Astrocyte (in vitro differentiated cells and primary cell): ENCODE measurements at regions not wholly inside any gene's neighbourhood (a gene's known extent, or its start where the extent isn't known, plus 50 kb on each side); places are given as distances from the start of the nearest gene placed in this dataset.

Experiments
- DNase-seq: peaks from one replicate; pipeline ENCODE4 v3.0.0-alpha.2; 2010; ENCODE audit warnings: low read depth
- FAIRE-seq: peaks from 2 replicates; lab custom pipeline; 2011; peaks lifted over from hg19 to GRCh38; lab: Jason Lieb, UNC
- H2AFZ ChIP-seq: 2 replicates; pipeline ENCODE4 v1.6.0; 2012; ENCODE audit warnings: low read depth, low read length, inconsistent platforms
- H3K27ac ChIP-seq: 2 replicates; pipeline ENCODE4 v1.5.1; 2011; ENCODE audit warnings: low read depth, low read length, inconsistent platforms
- H3K27me3 ChIP-seq: 2 replicates; pipeline ENCODE4 v1.6.0; 2011; ENCODE audit warnings: low read length, inconsistent platforms; ENCODE audit not compliant: insufficient read depth
- H3K36me3 ChIP-seq: 2 replicates; pipeline ENCODE4 v1.5.1; 2011; ENCODE audit warnings: low read length, inconsistent platforms; ENCODE audit not compliant: insufficient read depth
- H3K4me1 ChIP-seq: 2 replicates; pipeline ENCODE4 v1.5.1; 2011; ENCODE audit warnings: low read length, inconsistent platforms; ENCODE audit not compliant: insufficient read depth
- H3K4me2 ChIP-seq: 2 replicates; pipeline ENCODE4 v1.6.0; 2012; ENCODE audit warnings: low read length, inconsistent platforms
- H3K4me3 ChIP-seq: 2 replicates; pipeline ENCODE4 v1.5.1; 2011; ENCODE audit warnings: low read depth, mild to moderate bottlenecking, low read length, inconsistent platforms; ENCODE audit not compliant: insufficient read depth
- H3K79me2 ChIP-seq: 2 replicates; pipeline ENCODE4 v1.6.0; 2012; ENCODE audit warnings: mild to moderate bottlenecking, low read length, inconsistent platforms; ENCODE audit not compliant: insufficient read depth
- H3K9ac ChIP-seq: 2 replicates; pipeline ENCODE4 v1.6.0; 2012; ENCODE audit warnings: mild to moderate bottlenecking, low read length, inconsistent platforms
- H3K9me3 ChIP-seq: 2 replicates; pipeline ENCODE4 v1.5.1; 2012; ENCODE audit warnings: low read depth, mild to moderate bottlenecking, low read length, inconsistent platforms; ENCODE audit not compliant: insufficient read depth
- H4K20me1 ChIP-seq: 2 replicates; pipeline ENCODE4 v1.6.0; 2012; ENCODE audit warnings: low read length, inconsistent platforms; ENCODE audit not compliant: insufficient read depth
- H3K27ac Mint-ChIP-seq: one replicate; pipeline ENCODE4 v1.8.0; 2021; ENCODE audit warnings: mild to moderate bottlenecking, mixed read lengths; ENCODE audit not compliant: unreplicated experiment
- H3K27me3 Mint-ChIP-seq: one replicate; pipeline ENCODE4 v1.8.0; 2021; ENCODE audit warnings: low read depth, mixed read lengths; ENCODE audit not compliant: unreplicated experiment
- H3K36me3 Mint-ChIP-seq: one replicate; pipeline ENCODE4 v1.8.0; 2021; ENCODE audit warnings: low read depth, mixed read lengths; ENCODE audit not compliant: unreplicated experiment
- H3K4me1 Mint-ChIP-seq: one replicate; pipeline ENCODE4 v1.8.0; 2021; ENCODE audit warnings: low read depth, mixed read lengths; ENCODE audit not compliant: unreplicated experiment
- H3K4me3 Mint-ChIP-seq: one replicate; pipeline ENCODE4 v1.8.0; 2021; ENCODE audit warnings: mild to moderate bottlenecking, moderate library complexity, mixed read lengths; ENCODE audit not compliant: unreplicated experiment
- H3K9me3 Mint-ChIP-seq: one replicate; pipeline ENCODE4 v1.8.0; 2021; ENCODE audit warnings: mild to moderate bottlenecking, mixed read lengths; ENCODE audit not compliant: unreplicated experiment
- CTCF ChIP-seq: IDR thresholded peaks from 2 replicates; pipeline ENCODE4 v1.5.1; 2011; ENCODE audit warnings: low read depth, mild to moderate bottlenecking, inconsistent platforms, low read length, moderate library complexity; ENCODE audit not compliant: insufficient read depth
- EZH2 ChIP-seq: IDR thresholded peaks from 2 replicates; pipeline ENCODE4 v1.6.1; 2012; ENCODE audit warnings: mild to moderate bottlenecking, low read length, inconsistent platforms; ENCODE audit not compliant: insufficient read depth

GRCh38 chr18:14976736-14977430 lies 228.9 kb downstream of the ANKRD30B start:
- Mint-ChIP-seq H3K4me3 (no peak overlapping the region), H3K9me3 (peaks cover 9% of the 10 kb centered on the region), H3K4me1 (peaks cover 4% of the 10 kb centered on the region), H3K27ac (no peak overlapping the region), H3K36me3 (peaks cover 2% of the 10 kb centered on the region), H3K27me3 (no peaks in the 10 kb centered on the region)
- H3K27ac ChIP-seq: no peak overlapping the region
- no peaks in the 10 kb centered on the region for H3K27me3 ChIP-seq
- H3K4me3 ChIP-seq: no peak overlapping the region
- no peaks in the 10 kb centered on the region for H3K4me1 ChIP-seq
- no peaks in the 10 kb centered on the region for H3K79me2 ChIP-seq
- no peak overlapping the region for H3K9ac ChIP-seq
- H3K9me3 ChIP-seq: peaks cover 3% of the 10 kb centered on the region
- DNase-seq (no peak), FAIRE-seq (no peak)
- no peaks in the 10 kb centered on the region for H3K36me3 ChIP-seq
- no peak for TF ChIP-seq CTCF
- no peak for TF ChIP-seq EZH2
- H3K4me2 ChIP-seq: peak overlapping the region; percentile 21
- no peak overlapping the region for H2AFZ ChIP-seq
- no peaks in the 10 kb centered on the region for H4K20me1 ChIP-seq

GRCh38 chr18:14978191-14978590 lies 230.2 kb downstream of the ANKRD30B start:
- TF ChIP-seq EZH2: no peak
- no peak for TF ChIP-seq CTCF
- no peaks in the 10 kb centered on the region for H3K27me3 ChIP-seq
- no peak overlapping the region for H2AFZ ChIP-seq
- H3K27ac ChIP-seq: no peak overlapping the region
- H3K4me3 Mint-ChIP-seq: no peak overlapping the region
- DNase-seq: no peak
- no peak overlapping the region for H3K4me3 ChIP-seq
- no peak for FAIRE-seq
- peaks cover 9% of the 10 kb centered on the region for H3K9me3 Mint-ChIP-seq
- H3K36me3 Mint-ChIP-seq: peaks cover 2% of the 10 kb centered on the region
- no peak overlapping the region for H3K4me2 ChIP-seq
- no peaks in the 10 kb centered on the region for H3K79me2 ChIP-seq
- H3K27ac Mint-ChIP-seq: no peak overlapping the region
- H3K9ac ChIP-seq: no peak overlapping the region
- H3K27me3 Mint-ChIP-seq: no peaks in the 10 kb centered on the region
- no peaks in the 10 kb centered on the region for H3K4me1 ChIP-seq
- peaks cover 3% of the 10 kb centered on the region for H3K4me1 Mint-ChIP-seq
- H3K36me3 ChIP-seq: no peaks in the 10 kb centered on the region
- peaks cover 3% of the 10 kb centered on the region for H3K9me3 ChIP-seq
- no peaks in the 10 kb centered on the region for H4K20me1 ChIP-seq

DNA sequence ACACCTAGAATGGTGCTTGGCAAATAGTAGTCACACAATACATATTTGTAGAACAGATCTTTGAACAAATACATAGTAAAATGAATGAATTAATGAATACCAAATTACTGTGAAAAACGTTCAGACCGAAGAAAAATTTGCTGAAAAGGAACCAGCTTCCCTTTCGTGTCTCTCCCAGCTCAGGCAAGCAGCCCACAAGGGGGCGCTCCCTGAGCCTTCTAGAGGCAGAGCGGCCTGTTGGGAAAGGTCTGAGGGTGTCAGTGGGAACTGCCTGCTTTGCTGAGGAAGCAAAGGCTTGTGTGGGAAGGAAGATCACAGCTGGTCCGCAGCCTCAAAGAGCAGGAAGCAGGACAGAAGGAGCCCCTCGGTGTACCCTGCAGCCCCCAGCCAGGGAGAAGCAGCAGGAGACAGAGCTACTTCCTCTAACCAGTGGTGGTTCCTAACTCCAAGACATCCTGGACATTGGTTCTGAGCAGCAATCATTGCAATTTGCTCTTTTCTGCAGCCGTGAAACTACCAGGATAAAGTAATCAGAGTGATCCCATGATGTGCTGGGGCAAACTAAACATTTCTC lies 231.1 kb downstream of the ANKRD30B start:
- DNase-seq (no peak), FAIRE-seq (no peak)
- Mint-ChIP-seq H3K4me1 (peaks cover 3% of the 10 kb centered on the region), H3K27me3 (no peaks in the 10 kb centered on the region), H3K9me3 (peaks cover 9% of the 10 kb centered on the region), H3K36me3 (no peaks in the 10 kb centered on the region), H3K27ac (no peak overlapping the region), H3K4me3 (no peak overlapping the region)
- H3K27ac ChIP-seq: no peak overlapping the region
- H3K27me3 ChIP-seq: no peaks in the 10 kb centered on the region
- H3K4me1 ChIP-seq: no peaks in the 10 kb centered on the region
- H3K36me3 ChIP-seq: no peaks in the 10 kb centered on the region
- H3K9me3 ChIP-seq: peaks cover 3% of the 10 kb centered on the region
- H3K9ac ChIP-seq: no peak overlapping the region
- no peak overlapping the region for H3K4me2 ChIP-seq
- no peaks in the 10 kb centered on the region for H4K20me1 ChIP-seq
- H3K79me2 ChIP-seq: no peaks in the 10 kb centered on the region
- H3K4me3 ChIP-seq: no peak overlapping the region
- TF ChIP-seq CTCF (peak; percentile 3), EZH2 (no peak)
- H2AFZ ChIP-seq: no peak overlapping the region
